B cell (primary cell): ENCODE measurements at regions not wholly inside any gene's neighbourhood (a gene's known extent, or its start where the extent isn't known, plus 50 kb on each side); places are given as distances from the start of the nearest gene placed in this dataset.

ENCODE experiments used
- ATAC-seq: fragments of 200-7000 bp; cut with Tn5 transposase; one replicate; pipeline ENCODE4 v1.10.0; 2021; ENCODE audit warnings: low read depth, mild to moderate bottlenecking, moderate number of reproducible peaks, moderate library complexity
- CTCF ChIA-PET: fragments of 350-600 bp; sonication (Branson Sonifier 250); formaldehyde crosslinking; loops from one replicate; lab custom pipeline; 2021; ENCODE audit warnings: antibody characterized with exemption, inconsistent platforms; lab: Charles Lee
- POLR2A ChIA-PET: fragments of 350-600 bp; sonication (Branson Sonifier 250); formaldehyde crosslinking; loops from one replicate; lab custom pipeline; 2021; ENCODE audit warnings: antibody characterized with exemption; lab: Charles Lee
- DNase-seq: peaks from one replicate; pipeline ENCODE4 v3.0.0; 2013
- H2AFZ ChIP-seq: 2 replicates; pipeline ENCODE4 v1.6.1; 2012; ENCODE audit warnings: mild to moderate bottlenecking, low read depth, low read length; ENCODE audit not compliant: insufficient read depth, poor library complexity, severe bottlenecking
- H3K27ac ChIP-seq, 2 donors: 1 replicate in 1 of 2; 2 replicates in 1 of 2; pipeline ENCODE4 v1.5.1; 2012 to 2013; ENCODE audit warnings: low read length in 2 of 2, mild to moderate bottlenecking in 2 of 2, moderate library complexity in 1 of 2
- H3K27me3 ChIP-seq, 4 experiments: fragments of 200-600 bp in 1 of 4; sonication (generic) in 1 of 4; replicated peaks in 1 of 4; 1 replicate in 2 of 4; 2 replicates in 2 of 4; pipeline versions ENCODE4 v1.6.1 to v1.7.0; 2013 to 2016; ENCODE audit warnings: low read length in 3 of 4, mild to moderate bottlenecking in 2 of 4, mixed read lengths in 1 of 4, moderate library complexity in 1 of 4; ENCODE audit not compliant: insufficient read depth in 4 of 4, control insufficient read depth in 3 of 4; ENCODE audit errors: control extremely low read depth in 1 of 4
- H3K36me3 ChIP-seq, 2 experiments: replicated peaks in 1 of 2; 1 replicate in 1 of 2; 2 replicates in 1 of 2; pipeline versions ENCODE4 v1.6.1 to v1.7.1; 2013; ENCODE audit warnings: low read length in 1 of 2; ENCODE audit not compliant: insufficient read depth in 2 of 2, control insufficient read depth in 1 of 2; ENCODE audit errors: control extremely low read depth in 1 of 2, extremely low read depth in 1 of 2
- H3K4me1 ChIP-seq, 2 donors: fragments of 200-600 bp in 1 of 2; sonication (generic) in 1 of 2; 1 replicate in 1 of 2; 2 replicates in 1 of 2; pipeline versions ENCODE4 v1.5.1 to v1.6.1; 2013 to 2017; ENCODE audit warnings: low read length in 2 of 2; ENCODE audit not compliant: control insufficient read depth in 2 of 2, insufficient read depth in 2 of 2
- H3K4me2 ChIP-seq: replicated peaks from 2 replicates; pipeline ENCODE3; 2012; ENCODE audit warnings: mild to moderate bottlenecking, low read depth, low read length; ENCODE audit not compliant: poor library complexity, severe bottlenecking
- H3K4me3 ChIP-seq, 5 experiments: fragments of 200-600 bp in 1 of 5; sonication (generic) in 1 of 5; 1 replicate in 3 of 5; 2 replicates in 2 of 5; pipeline versions ENCODE4 v1.5.1 to v1.7.0; 2011 to 2016; ENCODE audit warnings: low read length in 4 of 5, mild to moderate bottlenecking in 4 of 5, low read depth in 2 of 5, control low read depth in 1 of 5, moderate library complexity in 1 of 5; ENCODE audit not compliant: insufficient read depth in 1 of 5; ENCODE audit errors: control extremely low read depth in 1 of 5, extremely low read depth in 1 of 5
- H3K79me2 ChIP-seq: fragments of 200-600 bp; sonication (generic); one replicate; pipeline ENCODE4 v1.6.0; 2016; ENCODE audit warnings: low read length; ENCODE audit not compliant: control insufficient read depth, insufficient read depth
- H3K9ac ChIP-seq: fragments of 200-600 bp; sonication (generic); 2 replicates; pipeline ENCODE4 v1.6.1; 2017; ENCODE audit warnings: mild to moderate bottlenecking, low read length, moderate library complexity
- H3K9me3 ChIP-seq, 3 donors: one replicate each; pipeline versions ENCODE4 v1.6.1 to v1.7.1; 2013; ENCODE audit warnings: low read length in 2 of 3; ENCODE audit not compliant: control insufficient read depth in 2 of 3, insufficient read depth in 1 of 3; ENCODE audit errors: control extremely low read depth in 1 of 3
- H4K20me1 ChIP-seq: 2 replicates; pipeline ENCODE4 v1.6.0; 2012; ENCODE audit warnings: mild to moderate bottlenecking, low read length; ENCODE audit not compliant: insufficient read depth, control insufficient read depth, poor library complexity, severe bottlenecking
- H3K27ac Mint-ChIP-seq: one replicate; pipeline ENCODE4 v1.8.0; 2021; ENCODE audit warnings: mixed read lengths
- H3K27me3 Mint-ChIP-seq: one replicate; pipeline ENCODE4 v1.8.0; 2021; ENCODE audit warnings: mixed read lengths
- H3K4me1 Mint-ChIP-seq: one replicate; pipeline ENCODE4 v1.8.0; 2021; ENCODE audit warnings: mixed read lengths
- H3K4me3 Mint-ChIP-seq: one replicate; pipeline ENCODE4 v1.8.0; 2021; ENCODE audit warnings: mixed read lengths
- H3K9me3 Mint-ChIP-seq: one replicate; pipeline ENCODE4 v1.8.0; 2022; ENCODE audit warnings: mixed read lengths; ENCODE audit not compliant: insufficient read depth
- CTCF ChIP-seq: fragments of 200-600 bp; IDR thresholded peaks from one replicate; pipeline ENCODE4 v1.8.0; 2022; ENCODE audit warnings: antibody characterized with exemption, mild to moderate bottlenecking
- EZH2 ChIP-seq: IDR thresholded peaks from 2 replicates; pipeline ENCODE4 v1.6.1; 2012; ENCODE audit warnings: borderline replicate concordance, low read depth, mild to moderate bottlenecking, moderate library complexity, low read length; ENCODE audit not compliant: insufficient read depth, poor library complexity, severe bottlenecking
- WGBS: methylation state at CpG from one replicate; pipeline ENCODE4 v1.1.5; 2013; ENCODE audit warnings: missing lambda C conversion rate; ENCODE audit not compliant: insufficient coverage; 5-methylcytosine and 5-hydroxymethylcytosine counted together
- intact Hi-C: fragments of 100-400 bp; cut with micrococcal nuclease; formaldehyde crosslinking; loops from one replicate; pipeline ENCODE4 v1.10.0; 2022

- Histone ChIP-seq H4K20me1 (no peaks in the 10 kb centered on the region), H3K4me1 (no peaks in the 10 kb centered on the region), H3K4me3 (no peak overlapping the region), H3K36me3 (no peaks in the 10 kb centered on the region), H3K4me2 (no peak overlapping the region), H3K9ac (no peak overlapping the region), H3K9me3 (no peaks in the 10 kb centered on the region), H3K79me2 (no peaks in the 10 kb centered on the region), H3K27ac (no peak overlapping the region), H3K27me3 (no peaks in the 10 kb centered on the region), H2AFZ (no peak overlapping the region)
- Mint-ChIP-seq H3K9me3 (no peaks in the 10 kb centered on the region), H3K27me3 (peaks cover 6% of the 10 kb centered on the region), H3K4me1 (no peaks in the 10 kb centered on the region), H3K4me3 (no peak overlapping the region), H3K27ac (no peak overlapping the region)
- CTCF ChIA-PET, result no interaction called here
- POLR2A ChIA-PET, result no interaction called here
- intact Hi-C loops, result no loop called here
- no peak for DNase-seq
- TF ChIP-seq CTCF (no peak), EZH2 (no peak)
- WGBS, result no CpG with 5 or more reads among the region's 1 CpG
- ATAC-seq, result no peak
These were observed 324.5 kb upstream of the UBE2E3 start for GRCh38 chr2:180655842-180656454.

- WGBS, result no CpG with 5 or more reads among the region's 2 CpGs
- CTCF ChIA-PET, result no interaction called here
These were observed 325.0 kb upstream of the UBE2E3 start for GRCh38 chr2:180655393-180655792.

More at GRCh38 chr2:180655393-180655792, 325.0 kb upstream of the UBE2E3 start:
- Histone ChIP-seq H4K20me1 (no peaks in the 10 kb centered on the region), H2AFZ (no peak overlapping the region), H3K9ac (no peak overlapping the region), H3K9me3 (no peaks in the 10 kb centered on the region), H3K36me3 (no peaks in the 10 kb centered on the region), H3K27me3 (no peaks in the 10 kb centered on the region), H3K4me1 (no peaks in the 10 kb centered on the region), H3K4me2 (no peak overlapping the region), H3K79me2 (no peaks in the 10 kb centered on the region), H3K4me3 (no peak overlapping the region), H3K27ac (no peak overlapping the region)
- intact Hi-C loops, result no loop called here
- Mint-ChIP-seq H3K4me1 (no peaks in the 10 kb centered on the region), H3K27ac (no peak overlapping the region), H3K27me3 (peaks cover 3% of the 10 kb centered on the region), H3K4me3 (no peak overlapping the region), H3K9me3 (no peaks in the 10 kb centered on the region)
- POLR2A ChIA-PET, result no interaction called here
- ATAC-seq (no peak), DNase-seq (no peak)
- TF ChIP-seq EZH2, result no peak
